HL-60 (cell line): ENCODE measurements at regions not wholly inside any gene's neighbourhood (a gene's known extent, or its start where the extent isn't known, plus 50 kb on each side); places are given as distances from the start of the nearest gene placed in this dataset.

Experiments
- DNase-seq, 2 experiments: peaks; one replicate each; pipeline ENCODE4 v3.0.0-alpha.2; 2010 to 2020; ENCODE audit warnings: low read depth in 1 of 2, low spot score in 1 of 2
- H3K27ac ChIP-seq: fragments of 250-450 bp; sonication (Bioruptor Pico); replicated peaks from 2 replicates; pipeline ENCODE4 v1.5.1; 2020; ENCODE audit warnings: mild to moderate bottlenecking, moderate library complexity
- H3K27me3 ChIP-seq: fragments of 250-450 bp; sonication (Bioruptor Pico); 2 replicates; pipeline ENCODE4 v1.5.1; 2021; ENCODE audit warnings: mild to moderate bottlenecking, moderate library complexity; ENCODE audit not compliant: insufficient read depth, poor library complexity, severe bottlenecking
- H3K4me3 ChIP-seq: replicated peaks from 2 replicates; pipeline ENCODE4 v1.5.1; 2011; ENCODE audit warnings: mild to moderate bottlenecking, control low read depth, low read length; ENCODE audit not compliant: insufficient read depth
- GABPA ChIP-seq: IDR thresholded peaks from 2 replicates; pipeline ENCODE4 v1.6.1; 2012; ENCODE audit warnings: low read depth
- POLR2AphosphoS5 ChIP-seq: IDR thresholded peaks from 2 replicates; pipeline ENCODE4 v1.6.1; 2012; ENCODE audit warnings: low read depth
- SPI1 ChIP-seq: IDR thresholded peaks from 2 replicates; pipeline ENCODE4 v1.6.1; 2012; ENCODE audit warnings: low read depth, mild to moderate bottlenecking, borderline replicate concordance
- TF ChIP-seq, protein P1 (sequence below): IDR thresholded peaks from one replicate; pipeline ENCODE4 v1.5.1; 2011; ENCODE audit warnings: low read length, control low read depth, inconsistent platforms; ENCODE audit not compliant: insufficient read depth
- TF ChIP-seq, protein P2 (sequence below): IDR thresholded peaks from 2 replicates; pipeline ENCODE4 v1.6.1; 2012; ENCODE audit warnings: low read depth; ENCODE audit not compliant: insufficient replicate concordance

DNA sequence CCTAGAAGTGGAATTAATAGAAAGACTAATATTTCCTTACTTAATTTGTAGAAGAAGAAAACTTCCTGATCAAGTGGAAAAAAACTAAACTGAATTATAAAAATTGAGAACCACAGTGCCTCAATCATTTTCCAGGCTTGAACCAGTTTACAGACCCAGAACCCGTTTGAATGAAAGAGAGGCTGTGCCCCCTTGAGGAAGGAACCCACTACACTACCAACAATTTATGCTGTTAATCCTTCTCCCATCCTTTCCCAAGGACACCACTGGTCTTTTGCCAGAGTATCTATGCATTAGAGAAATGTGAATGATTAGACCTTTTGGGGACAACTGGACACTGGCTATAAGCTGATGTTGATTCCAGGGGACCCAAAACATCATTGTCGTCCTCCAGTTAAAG, 842.6 kb downstream of the TECRL start:
- no peak overlapping the region for H3K27ac ChIP-seq
- no peak for TF ChIP-seq GABPA
- TF ChIP-seq, protein P1, sequence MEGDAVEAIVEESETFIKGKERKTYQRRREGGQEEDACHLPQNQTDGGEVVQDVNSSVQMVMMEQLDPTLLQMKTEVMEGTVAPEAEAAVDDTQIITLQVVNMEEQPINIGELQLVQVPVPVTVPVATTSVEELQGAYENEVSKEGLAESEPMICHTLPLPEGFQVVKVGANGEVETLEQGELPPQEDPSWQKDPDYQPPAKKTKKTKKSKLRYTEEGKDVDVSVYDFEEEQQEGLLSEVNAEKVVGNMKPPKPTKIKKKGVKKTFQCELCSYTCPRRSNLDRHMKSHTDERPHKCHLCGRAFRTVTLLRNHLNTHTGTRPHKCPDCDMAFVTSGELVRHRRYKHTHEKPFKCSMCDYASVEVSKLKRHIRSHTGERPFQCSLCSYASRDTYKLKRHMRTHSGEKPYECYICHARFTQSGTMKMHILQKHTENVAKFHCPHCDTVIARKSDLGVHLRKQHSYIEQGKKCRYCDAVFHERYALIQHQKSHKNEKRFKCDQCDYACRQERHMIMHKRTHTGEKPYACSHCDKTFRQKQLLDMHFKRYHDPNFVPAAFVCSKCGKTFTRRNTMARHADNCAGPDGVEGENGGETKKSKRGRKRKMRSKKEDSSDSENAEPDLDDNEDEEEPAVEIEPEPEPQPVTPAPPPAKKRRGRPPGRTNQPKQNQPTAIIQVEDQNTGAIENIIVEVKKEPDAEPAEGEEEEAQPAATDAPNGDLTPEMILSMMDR, result no peak
- no peak for TF ChIP-seq POLR2AphosphoS5
- TF ChIP-seq, protein P2, sequence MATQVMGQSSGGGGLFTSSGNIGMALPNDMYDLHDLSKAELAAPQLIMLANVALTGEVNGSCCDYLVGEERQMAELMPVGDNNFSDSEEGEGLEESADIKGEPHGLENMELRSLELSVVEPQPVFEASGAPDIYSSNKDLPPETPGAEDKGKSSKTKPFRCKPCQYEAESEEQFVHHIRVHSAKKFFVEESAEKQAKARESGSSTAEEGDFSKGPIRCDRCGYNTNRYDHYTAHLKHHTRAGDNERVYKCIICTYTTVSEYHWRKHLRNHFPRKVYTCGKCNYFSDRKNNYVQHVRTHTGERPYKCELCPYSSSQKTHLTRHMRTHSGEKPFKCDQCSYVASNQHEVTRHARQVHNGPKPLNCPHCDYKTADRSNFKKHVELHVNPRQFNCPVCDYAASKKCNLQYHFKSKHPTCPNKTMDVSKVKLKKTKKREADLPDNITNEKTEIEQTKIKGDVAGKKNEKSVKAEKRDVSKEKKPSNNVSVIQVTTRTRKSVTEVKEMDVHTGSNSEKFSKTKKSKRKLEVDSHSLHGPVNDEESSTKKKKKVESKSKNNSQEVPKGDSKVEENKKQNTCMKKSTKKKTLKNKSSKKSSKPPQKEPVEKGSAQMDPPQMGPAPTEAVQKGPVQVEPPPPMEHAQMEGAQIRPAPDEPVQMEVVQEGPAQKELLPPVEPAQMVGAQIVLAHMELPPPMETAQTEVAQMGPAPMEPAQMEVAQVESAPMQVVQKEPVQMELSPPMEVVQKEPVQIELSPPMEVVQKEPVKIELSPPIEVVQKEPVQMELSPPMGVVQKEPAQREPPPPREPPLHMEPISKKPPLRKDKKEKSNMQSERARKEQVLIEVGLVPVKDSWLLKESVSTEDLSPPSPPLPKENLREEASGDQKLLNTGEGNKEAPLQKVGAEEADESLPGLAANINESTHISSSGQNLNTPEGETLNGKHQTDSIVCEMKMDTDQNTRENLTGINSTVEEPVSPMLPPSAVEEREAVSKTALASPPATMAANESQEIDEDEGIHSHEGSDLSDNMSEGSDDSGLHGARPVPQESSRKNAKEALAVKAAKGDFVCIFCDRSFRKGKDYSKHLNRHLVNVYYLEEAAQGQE, result no peak
- TF ChIP-seq SPI1, result no peak
- no peak for DNase-seq
- H3K4me3 ChIP-seq, result no peak overlapping the region
- H3K27me3 ChIP-seq, result no peaks in the 10 kb centered on the region

DNA sequence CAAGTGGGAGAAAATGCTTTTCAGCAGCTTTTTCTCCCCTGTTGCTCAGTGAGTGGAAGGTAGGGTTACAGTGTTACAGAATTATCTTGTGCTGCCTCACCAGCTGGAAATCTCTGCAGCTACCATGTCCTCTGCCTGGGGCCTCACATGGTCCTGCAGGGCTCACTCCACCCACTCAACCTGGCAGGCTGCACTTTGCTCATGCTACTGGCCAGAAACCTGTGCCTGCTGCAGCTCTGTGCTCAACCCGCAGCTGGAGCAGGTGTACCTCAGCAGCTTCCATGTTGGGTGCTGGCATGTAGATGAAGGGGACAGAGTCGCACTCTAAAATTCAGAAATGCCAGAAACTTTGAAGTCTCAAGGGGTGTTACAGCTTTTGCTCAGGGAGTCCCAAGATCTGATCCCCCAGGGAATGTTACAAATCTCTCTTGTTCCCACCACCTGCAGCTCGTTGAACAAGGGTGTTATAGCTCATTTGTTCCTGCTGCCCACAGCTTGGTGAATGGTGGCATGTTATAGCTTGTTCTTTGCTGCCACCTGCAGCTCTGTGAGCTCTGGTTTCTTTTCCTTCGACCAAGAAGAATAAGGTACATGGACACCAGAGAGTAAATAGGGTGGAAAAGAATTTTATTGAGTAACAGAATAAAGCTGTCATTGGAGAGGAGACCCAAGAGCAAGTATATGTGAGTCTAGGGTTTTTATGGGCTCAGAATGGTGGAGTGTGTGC, 845.8 kb downstream of the TECRL start:
- TF ChIP-seq, protein P2, result no peak
- TF ChIP-seq POLR2AphosphoS5 (no peak), SPI1 (no peak), GABPA (no peak)
- no peaks in the 10 kb centered on the region for H3K27me3 ChIP-seq
- DNase-seq, result no peak
- H3K27ac ChIP-seq, result no peak overlapping the region
- H3K4me3 ChIP-seq, result no peak overlapping the region

DNA sequence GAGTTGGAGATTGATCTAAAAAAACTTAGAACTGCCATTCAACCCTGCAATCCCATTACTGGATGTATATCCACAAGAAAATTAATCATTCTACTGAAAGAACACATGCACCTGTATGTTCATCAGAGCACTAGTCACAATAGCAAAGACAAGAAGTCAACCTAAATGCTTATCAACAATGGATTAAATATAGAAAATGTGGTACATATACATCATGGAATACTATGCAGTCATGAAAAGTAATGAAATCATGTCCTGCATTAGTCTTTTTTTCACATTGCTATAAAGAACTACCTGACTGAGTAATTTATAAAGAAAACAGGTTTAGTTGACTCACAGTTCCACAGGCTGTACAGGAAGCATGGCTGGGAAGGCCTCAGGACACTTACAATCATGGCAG, 850.5 kb downstream of the TECRL start:
- Histone ChIP-seq H3K4me3 (no peak overlapping the region), H3K27ac (no peak overlapping the region), H3K27me3 (no peaks in the 10 kb centered on the region)
- TF ChIP-seq, protein P2, result no peak
- no peak for TF ChIP-seq SPI1
- no peak for DNase-seq

DNA sequence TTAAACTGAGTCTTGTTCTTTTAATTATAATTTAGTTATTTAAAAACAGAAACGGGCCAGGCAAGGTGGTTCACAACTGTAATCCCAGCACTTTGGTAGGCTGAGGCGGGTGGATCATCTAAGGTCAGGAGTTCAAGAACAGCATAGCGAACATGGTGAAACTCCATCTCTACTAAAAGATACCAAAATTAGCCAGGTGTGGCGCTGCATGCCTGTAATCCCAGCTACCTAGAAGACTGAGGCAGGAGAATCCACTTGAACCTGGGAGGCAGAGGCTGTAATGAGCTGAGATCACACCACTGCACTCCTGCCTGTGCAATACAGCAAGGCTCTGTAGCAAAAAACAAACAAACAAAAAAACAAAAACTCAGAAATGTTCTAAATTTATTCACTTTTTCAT, 852.9 kb downstream of the TECRL start:
- DNase-seq, result no peak
- Histone ChIP-seq H3K27me3 (no peaks in the 10 kb centered on the region), H3K4me3 (no peak overlapping the region), H3K27ac (no peak overlapping the region)
- TF ChIP-seq GABPA (no peak), SPI1 (no peak)
- TF ChIP-seq, protein P1, result no peak
